DND-41 (cell line): ENCODE measurements at regions not wholly inside any gene's neighbourhood (a gene's known extent, or its start where the extent isn't known, plus 50 kb on each side); places are given as distances from the start of the nearest gene placed in this dataset.

Experiments used
- EZH2 ChIP-seq: IDR thresholded peaks from 3 replicates; pipeline ENCODE4 v1.6.1; 2012; ENCODE audit warnings: borderline replicate concordance, low read depth, mild to moderate bottlenecking, moderate library complexity, low read length, inconsistent platforms; ENCODE audit not compliant: severe bottlenecking
- TF ChIP-seq, protein P1 (sequence below): IDR thresholded peaks from 2 replicates; pipeline ENCODE4 v1.5.1; 2012; ENCODE audit warnings: borderline replicate concordance, low read length, moderate library complexity, mild to moderate bottlenecking; ENCODE audit not compliant: poor library complexity, severe bottlenecking; ENCODE audit errors: extremely low read depth

DNA sequence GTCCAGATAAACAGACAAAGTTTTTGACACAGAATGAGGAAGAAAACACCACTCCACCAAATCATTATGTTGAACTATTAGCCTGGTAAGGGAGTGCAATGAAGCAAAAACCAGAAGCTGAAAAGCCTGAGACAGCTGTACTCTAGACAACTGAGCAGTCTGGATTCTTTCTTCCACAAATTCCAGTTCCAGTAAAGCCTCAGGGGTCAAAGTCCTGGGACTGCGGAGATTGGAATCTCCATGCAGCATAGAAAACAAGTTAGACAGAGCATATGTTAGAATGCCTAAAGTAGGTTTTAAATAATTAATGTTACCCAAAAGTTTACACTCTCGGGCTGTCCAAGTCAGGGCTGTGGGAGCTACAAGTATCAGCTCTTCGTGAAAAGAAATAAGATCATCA is 263.2 kb downstream of the TECRL start:
- no peak for TF ChIP-seq EZH2
- TF ChIP-seq, protein P1, sequence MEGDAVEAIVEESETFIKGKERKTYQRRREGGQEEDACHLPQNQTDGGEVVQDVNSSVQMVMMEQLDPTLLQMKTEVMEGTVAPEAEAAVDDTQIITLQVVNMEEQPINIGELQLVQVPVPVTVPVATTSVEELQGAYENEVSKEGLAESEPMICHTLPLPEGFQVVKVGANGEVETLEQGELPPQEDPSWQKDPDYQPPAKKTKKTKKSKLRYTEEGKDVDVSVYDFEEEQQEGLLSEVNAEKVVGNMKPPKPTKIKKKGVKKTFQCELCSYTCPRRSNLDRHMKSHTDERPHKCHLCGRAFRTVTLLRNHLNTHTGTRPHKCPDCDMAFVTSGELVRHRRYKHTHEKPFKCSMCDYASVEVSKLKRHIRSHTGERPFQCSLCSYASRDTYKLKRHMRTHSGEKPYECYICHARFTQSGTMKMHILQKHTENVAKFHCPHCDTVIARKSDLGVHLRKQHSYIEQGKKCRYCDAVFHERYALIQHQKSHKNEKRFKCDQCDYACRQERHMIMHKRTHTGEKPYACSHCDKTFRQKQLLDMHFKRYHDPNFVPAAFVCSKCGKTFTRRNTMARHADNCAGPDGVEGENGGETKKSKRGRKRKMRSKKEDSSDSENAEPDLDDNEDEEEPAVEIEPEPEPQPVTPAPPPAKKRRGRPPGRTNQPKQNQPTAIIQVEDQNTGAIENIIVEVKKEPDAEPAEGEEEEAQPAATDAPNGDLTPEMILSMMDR = no peak
